Psoas muscle (tissue), 7 donors: ENCODE measurements at regions not wholly inside any gene's neighbourhood (a gene's known extent, or its start where the extent isn't known, plus 50 kb on each side); places are given as distances from the start of the nearest gene placed in this dataset.

Source experiments
- ATAC-seq, 4 donors: fragments of 200-7000 bp; cut with Tn5 transposase; one replicate each; pipeline ENCODE4 v1.9.1; 2020; ENCODE audit warnings: moderate library complexity in 3 of 4, mild to moderate bottlenecking in 2 of 4
- DNase-seq, 2 donors: peaks; one replicate each; pipeline ENCODE4 v3.0.0-alpha.2; 2020
- H3K27ac ChIP-seq: fragments of 200-600 bp; one replicate; pipeline ENCODE4 v1.8.0; 2022
- H3K27me3 ChIP-seq, 3 donors: fragments of 200-600 bp in 1 of 3; one replicate each; pipeline versions ENCODE4 v1.6.1 to v1.8.0; 2013 to 2022; ENCODE audit warnings: low read length in 2 of 3, mild to moderate bottlenecking in 2 of 3, moderate library complexity in 1 of 3; ENCODE audit not compliant: insufficient read depth in 3 of 3
- H3K36me3 ChIP-seq, 2 donors: fragments of 200-600 bp in 1 of 2; one replicate each; pipeline versions ENCODE4 v1.6.1 to v1.8.0; 2013 to 2022; ENCODE audit warnings: low read depth in 1 of 2, mild to moderate bottlenecking in 1 of 2, moderate library complexity in 1 of 2; ENCODE audit not compliant: insufficient read depth in 1 of 2
- H3K4me1 ChIP-seq: fragments of 200-600 bp; one replicate; pipeline ENCODE4 v1.8.0; 2022
- H3K4me3 ChIP-seq: fragments of 200-600 bp; one replicate; pipeline ENCODE4 v1.8.0; 2022; ENCODE audit warnings: mild to moderate bottlenecking
- H3K9me3 ChIP-seq: fragments of 200-600 bp; one replicate; pipeline ENCODE4 v1.8.0; 2022
- CTCF ChIP-seq: fragments of 200-600 bp; IDR thresholded peaks from one replicate; pipeline ENCODE4 v1.8.0; 2022; ENCODE audit warnings: antibody characterized with exemption
- WGBS, 3 donors: extraction: QIAGEN DNeasy Blood & Tissue Kit; methylation state at CpG; one replicate each; pipeline versions ENCODE4 v1.1.6 to v1.1.7; 2013; 5-methylcytosine and 5-hydroxymethylcytosine counted together
- intact Hi-C, 2 donors: fragments of 100-400 bp; cut with DNase I; formaldehyde crosslinking; loops; one replicate each; pipeline versions ENCODE4 v1.11.0 to v1.14.2; 2022
- donor health status: healthy with polysubstance abuse.
- donor health status: DM: no; HTN: no; CAD: no; lungs with moderate emphysema.
- donor health status: Bipolar disorder and iron deficiency.
- donor health status: healthy.
- donor health status: DM: yes; HTN: yes; CAD: no.
- donor health status: DM: no; HTN: no; CAD: no.
- donor health status: DM: yes; HTN: yes; CAD: no.

- no peaks in the 10 kb centered on the region for H3K9me3 ChIP-seq
- no peaks in the 10 kb centered on the region for H3K27me3 ChIP-seq
- no peak overlapping the region for H3K4me3 ChIP-seq
- H3K4me1 ChIP-seq: peaks cover 10% of the 10 kb centered on the region
- ATAC-seq (no peak), DNase-seq (no peak)
- no peak overlapping the region for H3K27ac ChIP-seq
- intact Hi-C loops: no loop called here
- H3K36me3 ChIP-seq: no peaks in the 10 kb centered on the region
- TF ChIP-seq CTCF: no peak
These were observed 468.1 kb upstream of the AKR1E2 start for GRCh38 chr10:4357911-4358310.

- H3K4me1 ChIP-seq: peaks cover 13% of the 10 kb centered on the region
- intact Hi-C loops: no loop called here
- H3K27ac ChIP-seq: no peak overlapping the region
- ATAC-seq (no peak), DNase-seq (no peak)
- no peak overlapping the region for H3K4me3 ChIP-seq
- no peaks in the 10 kb centered on the region for H3K36me3 ChIP-seq
- WGBS, 3 donors: 86 to 88% (median 87%) methylated on average over 1 of the region's 1 CpG
- H3K9me3 ChIP-seq: no peaks in the 10 kb centered on the region
- no peaks in the 10 kb centered on the region for H3K27me3 ChIP-seq
- no peak for TF ChIP-seq CTCF
These were observed 470.7 kb upstream of the AKR1E2 start for GRCh38 chr10:4355350-4355749.

- Histone ChIP-seq H3K27ac (no peak overlapping the region), H3K27me3 (no peaks in the 10 kb centered on the region), H3K4me3 (no peak overlapping the region), H3K4me1 (peaks cover 13% of the 10 kb centered on the region), H3K36me3 (no peaks in the 10 kb centered on the region), H3K9me3 (no peaks in the 10 kb centered on the region)
- ATAC-seq: no peak
- TF ChIP-seq CTCF: no peak
- WGBS, 3 donors: 82 to 88% (median 84%) methylated on average over 7 of the region's 7 CpGs
- DNase-seq: no peak
- intact Hi-C loops: no loop called here
These were observed 471.6 kb upstream of the AKR1E2 start for GRCh38 chr10:4354382-4354812.

GRCh38 chr10:4353964-4354363 is 472.0 kb upstream of the AKR1E2 start:
- ATAC-seq: no peak

More at GRCh38 chr10:4353964-4354363, 472.0 kb upstream of the AKR1E2 start:
- TF ChIP-seq CTCF: no peak
- intact Hi-C loops: no loop called here
- Histone ChIP-seq H3K9me3 (no peaks in the 10 kb centered on the region), H3K4me3 (no peak overlapping the region), H3K36me3 (no peaks in the 10 kb centered on the region), H3K4me1 (peaks cover 13% of the 10 kb centered on the region), H3K27me3 (no peaks in the 10 kb centered on the region), H3K27ac (no peak overlapping the region)
- WGBS, 3 donors: 7 to 31% (median 12%) methylated on average over 1 of the region's 1 CpG
- DNase-seq: no peak
